ENCODE measurements at regions not wholly inside any gene's neighbourhood (a gene's known extent, or its start where the extent isn't known, plus 50 kb on each side); places are given as distances from the start of the nearest gene placed in this dataset.

DNA sequence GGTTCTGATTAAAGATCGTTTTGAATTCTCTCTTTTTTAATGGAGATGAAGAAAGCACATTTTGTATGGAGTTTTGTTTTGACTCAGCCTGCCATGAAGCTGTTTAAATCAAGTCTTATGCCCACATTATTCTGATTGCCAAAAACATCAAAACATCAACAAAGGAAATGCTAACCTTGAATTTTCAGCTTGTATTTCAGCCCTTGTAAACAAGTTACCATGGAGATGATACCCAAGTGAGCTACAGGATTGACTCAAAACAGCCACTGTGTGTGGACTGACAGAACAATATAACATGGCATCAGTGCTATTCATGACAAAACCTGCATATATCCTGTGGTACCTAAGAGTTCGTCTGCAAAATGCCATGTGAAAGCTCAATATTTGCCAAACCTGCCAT, 1581.0 kb downstream of the MAT2B start:
- TF ChIP-seq EZH2 (IDR thresholded peaks at IDR 0.05; ENCODE audit: insufficient read depth, poor library complexity, severe bottlenecking) (no peak), EZH2phosphoT487 (IDR thresholded peaks at IDR 0.05; ENCODE audit: insufficient read depth, low read depth) (no peak)
